Loucy (cell line): ENCODE measurements at regions not wholly inside any gene's neighbourhood (a gene's known extent, or its start where the extent isn't known, plus 50 kb on each side); places are given as distances from the start of the nearest gene placed in this dataset.

ENCODE experiments used
- H2AFZ ChIP-seq: fragments of 200-600 bp; sonication (generic); 2 replicates; pipeline ENCODE4 v1.6.0; 2016; ENCODE audit warnings: antibody characterized with exemption, mild to moderate bottlenecking, low read length, moderate library complexity
- H3F3A ChIP-seq: fragments of 200-600 bp; 2 replicates; pipeline ENCODE4 v1.6.0; 2016; ENCODE audit warnings: antibody characterized with exemption, low read depth, mild to moderate bottlenecking
- H3K27me3 ChIP-seq: fragments of 200-600 bp; sonication (generic); 2 replicates; pipeline ENCODE4 v1.6.1; 2014; ENCODE audit warnings: low read length, mild to moderate bottlenecking; ENCODE audit not compliant: insufficient read depth, poor library complexity, severe bottlenecking
- H3K36me3 ChIP-seq: fragments of 200-600 bp; sonication (generic); 2 replicates; pipeline ENCODE4 v1.6.1; 2016; ENCODE audit warnings: low read length; ENCODE audit not compliant: insufficient read depth
- H3K4me1 ChIP-seq: fragments of 200-600 bp; sonication (generic); 2 replicates; pipeline ENCODE4 v1.5.1; 2014; ENCODE audit warnings: low read length, mild to moderate bottlenecking; ENCODE audit not compliant: insufficient read depth, poor library complexity, severe bottlenecking
- H3K4me2 ChIP-seq: fragments of 200-600 bp; sonication (generic); 2 replicates; pipeline ENCODE4 v1.6.0; 2014; ENCODE audit warnings: antibody characterized with exemption, low read length, low read depth, mild to moderate bottlenecking; ENCODE audit not compliant: poor library complexity, severe bottlenecking
- H3K4me3 ChIP-seq: fragments of 200-600 bp; sonication (generic); 2 replicates; pipeline ENCODE4 v1.5.1; 2014; ENCODE audit warnings: low read length, mild to moderate bottlenecking, mixed read lengths; ENCODE audit not compliant: poor library complexity, severe bottlenecking
- H3K79me2 ChIP-seq: fragments of 200-600 bp; sonication (generic); 2 replicates; pipeline ENCODE4 v1.6.1; 2014; ENCODE audit warnings: low read length; ENCODE audit not compliant: insufficient read depth
- H3K9ac ChIP-seq: fragments of 200-600 bp; sonication (generic); 2 replicates; pipeline ENCODE4 v1.6.0; 2014; ENCODE audit warnings: mild to moderate bottlenecking, low read depth, low read length, moderate library complexity; ENCODE audit not compliant: poor library complexity, severe bottlenecking
- H3K9me2 ChIP-seq: fragments of 200-600 bp; sonication (generic); replicated peaks from 2 replicates; pipeline ENCODE4 v1.6.1; 2016; ENCODE audit warnings: low read depth, low read length, mixed read lengths
- H3K9me3 ChIP-seq: fragments of 200-600 bp; sonication (generic); 2 replicates; pipeline ENCODE4 v1.6.1; 2014; ENCODE audit warnings: mild to moderate bottlenecking, antibody characterized with exemption, low read length, low read depth; ENCODE audit not compliant: insufficient read depth
- H4K20me1 ChIP-seq: fragments of 200-600 bp; sonication (generic); 2 replicates; pipeline ENCODE4 v1.6.0; 2014; ENCODE audit warnings: antibody characterized with exemption, low read length, mild to moderate bottlenecking; ENCODE audit not compliant: insufficient read depth, poor library complexity, severe bottlenecking
- EZH2phosphoT487 ChIP-seq: fragments of 200-600 bp; IDR thresholded peaks from 2 replicates; pipeline ENCODE4 v1.6.1; 2018; ENCODE audit warnings: antibody characterized with exemption, mild to moderate bottlenecking, moderate library complexity, borderline replicate concordance
- TF ChIP-seq, protein P1 (sequence below): fragments of 200-600 bp; sonication (generic); conservative IDR thresholded peaks from 2 replicates; pipeline ENCODE4 v1.5.1; 2014; ENCODE audit warnings: mild to moderate bottlenecking, antibody characterized with exemption, low read length

DNA sequence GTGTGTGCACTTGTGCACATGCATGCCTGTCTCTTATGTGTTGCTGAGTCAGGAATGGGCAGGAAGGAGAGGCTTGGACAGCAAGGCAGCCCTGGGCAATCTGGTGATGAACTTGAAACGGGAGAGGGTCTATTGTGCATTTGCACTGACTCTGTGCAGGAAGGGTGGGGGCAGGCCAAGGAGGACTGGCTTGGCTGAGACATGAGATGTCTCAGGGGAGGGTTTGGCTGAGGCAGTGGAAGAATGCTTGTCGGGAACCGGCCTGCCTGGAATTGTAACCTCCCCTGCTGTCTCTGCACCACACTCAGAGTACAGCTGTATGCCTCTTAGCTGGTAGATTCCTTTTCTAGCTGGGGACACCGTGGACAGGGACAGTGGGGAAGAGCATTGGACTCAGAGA is 176.1 kb upstream of the TNP1 start:
- Histone ChIP-seq H3K9me2 (no peaks in the 10 kb centered on the region), H4K20me1 (no peaks in the 10 kb centered on the region), H3K36me3 (no peaks in the 10 kb centered on the region), H3K4me2 (no peak overlapping the region), H3K4me1 (no peaks in the 10 kb centered on the region), H2AFZ (no peak overlapping the region), H3K79me2 (no peaks in the 10 kb centered on the region), H3K9ac (no peak overlapping the region), H3K9me3 (no peaks in the 10 kb centered on the region), H3K27me3 (no peaks in the 10 kb centered on the region), H3K4me3 (no peak overlapping the region), H3F3A (no peaks in the 10 kb centered on the region)
- no peak for TF ChIP-seq EZH2phosphoT487
- TF ChIP-seq, protein P1, sequence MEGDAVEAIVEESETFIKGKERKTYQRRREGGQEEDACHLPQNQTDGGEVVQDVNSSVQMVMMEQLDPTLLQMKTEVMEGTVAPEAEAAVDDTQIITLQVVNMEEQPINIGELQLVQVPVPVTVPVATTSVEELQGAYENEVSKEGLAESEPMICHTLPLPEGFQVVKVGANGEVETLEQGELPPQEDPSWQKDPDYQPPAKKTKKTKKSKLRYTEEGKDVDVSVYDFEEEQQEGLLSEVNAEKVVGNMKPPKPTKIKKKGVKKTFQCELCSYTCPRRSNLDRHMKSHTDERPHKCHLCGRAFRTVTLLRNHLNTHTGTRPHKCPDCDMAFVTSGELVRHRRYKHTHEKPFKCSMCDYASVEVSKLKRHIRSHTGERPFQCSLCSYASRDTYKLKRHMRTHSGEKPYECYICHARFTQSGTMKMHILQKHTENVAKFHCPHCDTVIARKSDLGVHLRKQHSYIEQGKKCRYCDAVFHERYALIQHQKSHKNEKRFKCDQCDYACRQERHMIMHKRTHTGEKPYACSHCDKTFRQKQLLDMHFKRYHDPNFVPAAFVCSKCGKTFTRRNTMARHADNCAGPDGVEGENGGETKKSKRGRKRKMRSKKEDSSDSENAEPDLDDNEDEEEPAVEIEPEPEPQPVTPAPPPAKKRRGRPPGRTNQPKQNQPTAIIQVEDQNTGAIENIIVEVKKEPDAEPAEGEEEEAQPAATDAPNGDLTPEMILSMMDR, result no peak

DNA sequence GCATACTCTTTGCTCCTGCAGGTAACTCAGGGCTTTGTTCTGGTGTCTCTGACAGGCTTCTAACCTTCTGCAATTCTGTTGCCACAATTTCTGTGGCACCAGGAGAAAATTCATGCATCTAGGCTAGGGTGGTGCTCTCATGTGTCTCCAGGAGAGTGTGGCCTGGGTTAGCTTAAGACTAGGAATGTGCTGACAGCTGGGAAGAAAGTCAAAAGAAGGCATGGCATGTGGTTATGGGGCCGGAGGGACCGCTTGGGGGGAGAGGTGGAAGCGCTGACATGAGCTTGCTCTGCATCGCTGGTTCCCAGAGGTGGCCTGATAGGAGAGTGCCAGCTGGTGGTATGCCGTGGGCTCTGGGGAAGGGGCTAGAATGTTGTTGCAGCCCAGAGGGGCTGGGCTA is 173.3 kb upstream of the TNP1 start:
- H3K27me3 ChIP-seq, result no peaks in the 10 kb centered on the region
- no peaks in the 10 kb centered on the region for H3K36me3 ChIP-seq
- TF ChIP-seq EZH2phosphoT487, result no peak
- TF ChIP-seq, protein P1, result no peak
- no peaks in the 10 kb centered on the region for H4K20me1 ChIP-seq
- no peak overlapping the region for H3K4me3 ChIP-seq
- H3K79me2 ChIP-seq, result no peaks in the 10 kb centered on the region
- H3K4me2 ChIP-seq, result no peak overlapping the region
- no peak overlapping the region for H2AFZ ChIP-seq
- H3K9me3 ChIP-seq, result no peaks in the 10 kb centered on the region
- no peaks in the 10 kb centered on the region for H3F3A ChIP-seq
- no peaks in the 10 kb centered on the region for H3K4me1 ChIP-seq
- H3K9ac ChIP-seq, result no peak overlapping the region
- no peaks in the 10 kb centered on the region for H3K9me2 ChIP-seq

DNA sequence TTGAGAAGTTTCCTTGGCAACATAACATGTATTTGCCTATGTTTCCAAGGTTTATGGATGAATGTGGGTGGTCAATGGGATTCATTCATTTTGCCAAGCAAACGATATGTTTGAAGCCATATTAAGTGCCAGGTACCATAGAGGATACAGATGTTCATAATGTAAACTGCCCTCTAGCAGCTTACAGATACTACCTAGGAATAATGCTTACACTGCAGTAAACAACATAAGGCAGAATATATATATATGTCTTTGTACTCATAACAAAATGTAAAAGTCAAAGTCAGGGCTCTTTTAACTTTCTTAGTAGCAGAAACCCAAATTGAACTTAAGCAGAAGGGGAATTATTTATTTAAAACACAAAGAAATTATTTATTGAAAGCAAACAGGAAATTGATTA is 171.6 kb upstream of the TNP1 start:
- H2AFZ ChIP-seq, result no peak overlapping the region
- no peaks in the 10 kb centered on the region for H3F3A ChIP-seq
- no peaks in the 10 kb centered on the region for H3K9me2 ChIP-seq
- no peak overlapping the region for H3K4me2 ChIP-seq
- H3K79me2 ChIP-seq, result no peaks in the 10 kb centered on the region
- H3K4me3 ChIP-seq, result no peak overlapping the region
- TF ChIP-seq, protein P1, result no peak
- TF ChIP-seq EZH2phosphoT487, result no peak
- H3K36me3 ChIP-seq, result no peaks in the 10 kb centered on the region
- H4K20me1 ChIP-seq, result no peaks in the 10 kb centered on the region
- H3K4me1 ChIP-seq, result no peaks in the 10 kb centered on the region
- no peaks in the 10 kb centered on the region for H3K27me3 ChIP-seq
- no peaks in the 10 kb centered on the region for H3K9me3 ChIP-seq
- no peak overlapping the region for H3K9ac ChIP-seq
